ENCODE measurements at regions not wholly inside any gene's neighbourhood (a gene's known extent, or its start where the extent isn't known, plus 50 kb on each side); places are given as distances from the start of the nearest gene placed in this dataset.

DNA sequence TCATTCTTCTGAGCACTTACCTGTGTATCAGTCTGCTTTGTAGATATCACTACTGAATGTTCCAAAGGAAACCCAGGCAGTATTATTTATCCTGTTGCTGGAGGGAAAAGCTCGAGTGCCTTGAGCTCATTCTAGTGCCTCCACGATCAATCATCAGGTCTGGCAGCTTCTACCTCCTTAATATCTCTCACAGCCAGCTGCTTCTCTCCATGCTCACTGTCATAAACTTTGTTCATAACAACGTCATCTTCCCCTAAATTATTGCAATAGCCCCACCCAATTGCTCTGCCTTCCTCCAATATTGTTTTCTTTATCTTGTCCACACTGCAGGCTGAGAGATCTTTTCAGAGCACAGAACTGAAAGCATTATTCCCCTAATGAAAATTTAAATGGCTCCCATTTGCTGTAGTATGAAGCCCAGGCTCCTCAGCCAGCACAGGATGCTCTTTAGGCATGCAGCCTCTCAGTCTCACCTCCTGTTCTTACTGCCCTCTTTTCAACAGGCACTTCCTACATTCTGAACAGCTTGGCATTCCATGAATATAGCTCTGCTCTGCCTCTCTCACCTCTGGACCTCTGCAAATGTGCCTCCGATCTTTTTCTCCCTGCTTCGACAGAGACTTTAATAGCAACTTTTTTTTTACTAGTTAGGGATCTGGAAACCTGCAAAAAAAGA lies 504.2 kb upstream of the IGFBP7 start:
- Histone ChIP-seq H3K9me3 (ENCODE audit: low read depth) (no peaks in the 10 kb centered on the region), H3K27ac (no peak overlapping the region), H3K4me3 (no peak overlapping the region), H3K36me3 (no peaks in the 10 kb centered on the region), H3K4me1 (ENCODE audit: low read depth) (no peaks in the 10 kb centered on the region), H3K27me3 (no peaks in the 10 kb centered on the region)
- DNase-seq (ENCODE audit: low read depth in 1 of 2, low spot score in 1 of 2): no peak
- TF ChIP-seq, protein P1, sequence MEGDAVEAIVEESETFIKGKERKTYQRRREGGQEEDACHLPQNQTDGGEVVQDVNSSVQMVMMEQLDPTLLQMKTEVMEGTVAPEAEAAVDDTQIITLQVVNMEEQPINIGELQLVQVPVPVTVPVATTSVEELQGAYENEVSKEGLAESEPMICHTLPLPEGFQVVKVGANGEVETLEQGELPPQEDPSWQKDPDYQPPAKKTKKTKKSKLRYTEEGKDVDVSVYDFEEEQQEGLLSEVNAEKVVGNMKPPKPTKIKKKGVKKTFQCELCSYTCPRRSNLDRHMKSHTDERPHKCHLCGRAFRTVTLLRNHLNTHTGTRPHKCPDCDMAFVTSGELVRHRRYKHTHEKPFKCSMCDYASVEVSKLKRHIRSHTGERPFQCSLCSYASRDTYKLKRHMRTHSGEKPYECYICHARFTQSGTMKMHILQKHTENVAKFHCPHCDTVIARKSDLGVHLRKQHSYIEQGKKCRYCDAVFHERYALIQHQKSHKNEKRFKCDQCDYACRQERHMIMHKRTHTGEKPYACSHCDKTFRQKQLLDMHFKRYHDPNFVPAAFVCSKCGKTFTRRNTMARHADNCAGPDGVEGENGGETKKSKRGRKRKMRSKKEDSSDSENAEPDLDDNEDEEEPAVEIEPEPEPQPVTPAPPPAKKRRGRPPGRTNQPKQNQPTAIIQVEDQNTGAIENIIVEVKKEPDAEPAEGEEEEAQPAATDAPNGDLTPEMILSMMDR (IDR thresholded peaks at IDR 0.05; ENCODE audit: low read depth, low read length): no peak

DNA sequence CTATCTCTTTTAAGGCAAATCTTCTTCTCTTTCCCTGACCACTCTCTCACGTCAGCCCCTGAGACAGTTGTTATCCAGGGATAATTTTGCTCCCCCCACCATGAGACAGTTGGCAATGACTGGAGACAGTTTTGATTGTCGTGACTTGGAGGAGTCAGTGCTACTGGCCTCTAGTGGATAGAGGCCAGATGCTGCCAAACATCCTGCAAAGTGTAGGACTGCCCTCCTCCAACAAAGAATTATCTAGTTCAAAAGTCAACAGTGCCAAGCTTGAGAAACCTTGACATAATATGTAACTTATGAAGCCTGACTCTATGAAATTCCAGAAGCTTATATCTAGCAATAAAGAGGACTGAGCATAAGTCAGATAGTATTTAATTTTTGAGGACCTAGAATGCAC lies 502.1 kb upstream of the IGFBP7 start:
- DNase-seq (ENCODE audit: low read depth in 1 of 2, low spot score in 1 of 2): no peak
- TF ChIP-seq, protein P1 (IDR thresholded peaks at IDR 0.05; ENCODE audit: low read depth, low read length): no peak
- Histone ChIP-seq H3K9me3 (ENCODE audit: low read depth) (no peaks in the 10 kb centered on the region), H3K27ac (no peak overlapping the region), H3K4me3 (no peak overlapping the region), H3K4me1 (ENCODE audit: low read depth) (no peaks in the 10 kb centered on the region), H3K36me3 (no peaks in the 10 kb centered on the region), H3K27me3 (no peaks in the 10 kb centered on the region)

DNA sequence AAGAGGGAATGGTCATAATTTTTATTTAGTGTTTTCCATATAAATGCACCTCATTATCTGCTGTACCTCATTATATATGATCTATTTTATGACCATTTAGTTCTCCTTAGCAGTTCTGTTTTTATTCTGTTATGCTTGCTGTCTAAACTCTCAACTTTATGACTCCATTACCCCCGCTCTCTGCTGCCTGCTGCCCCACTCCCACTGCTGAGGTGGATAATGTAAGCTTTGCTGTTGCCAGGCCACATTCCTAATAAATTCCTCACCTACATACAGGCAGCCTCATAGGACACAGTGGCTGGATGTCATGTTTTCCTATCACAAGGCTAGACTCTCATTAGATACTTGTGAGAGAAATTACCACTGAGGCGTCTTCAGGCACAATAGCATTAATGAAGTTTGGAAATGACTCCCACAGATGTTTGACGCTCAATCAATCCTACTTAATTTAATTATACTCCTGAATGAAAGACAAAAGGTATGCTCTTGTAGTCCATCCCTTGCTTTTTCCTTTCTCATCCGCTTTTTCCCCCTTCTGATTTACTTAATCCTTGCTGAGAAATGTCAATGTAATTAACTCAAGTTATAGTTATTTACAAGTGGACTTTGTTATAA lies 497.5 kb upstream of the IGFBP7 start:
- no peaks in the 10 kb centered on the region for H3K27me3 ChIP-seq
- no peaks in the 10 kb centered on the region for H3K36me3 ChIP-seq
- no peak overlapping the region for H3K4me3 ChIP-seq
- no peaks in the 10 kb centered on the region for H3K9me3 ChIP-seq (ENCODE audit: low read depth)
- no peaks in the 10 kb centered on the region for H3K4me1 ChIP-seq (ENCODE audit: low read depth)
- H3K27ac ChIP-seq: no peak overlapping the region
- peak in 1 of 2 donors; percentile 32 for DNase-seq (ENCODE audit: low read depth in 1 of 2, low spot score in 1 of 2)
- TF ChIP-seq, protein P1 (IDR thresholded peaks at IDR 0.05; ENCODE audit: low read depth, low read length): no peak

DNA sequence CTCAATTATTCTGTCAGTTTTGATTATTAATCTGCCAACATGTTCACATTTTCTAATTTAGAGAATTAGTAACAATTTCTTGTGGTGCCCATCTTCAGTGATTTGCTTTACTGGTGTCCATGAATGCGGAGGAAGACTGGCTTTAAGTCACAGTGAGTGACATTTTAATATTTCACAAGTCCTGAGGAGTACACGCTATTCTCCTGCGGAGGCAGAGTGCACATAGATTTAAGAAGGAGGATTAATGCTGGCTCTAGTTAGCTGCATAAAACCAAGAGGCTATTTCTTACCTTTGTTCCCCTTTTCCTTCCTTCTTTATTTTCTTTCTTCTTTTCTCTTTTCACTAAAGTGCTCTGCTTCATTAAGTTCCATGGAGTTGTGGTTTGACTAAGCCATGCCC lies 495.2 kb upstream of the IGFBP7 start:
- TF ChIP-seq, protein P1 (IDR thresholded peaks at IDR 0.05; ENCODE audit: low read depth, low read length): no peak
- H3K9me3 ChIP-seq (ENCODE audit: low read depth): no peaks in the 10 kb centered on the region
- DNase-seq (ENCODE audit: low read depth in 1 of 2, low spot score in 1 of 2): no peak
- H3K4me1 ChIP-seq (ENCODE audit: low read depth): no peaks in the 10 kb centered on the region
- no peaks in the 10 kb centered on the region for H3K27me3 ChIP-seq
- H3K4me3 ChIP-seq: no peak overlapping the region
- H3K36me3 ChIP-seq: no peaks in the 10 kb centered on the region
- H3K27ac ChIP-seq: no peak overlapping the region

DNA sequence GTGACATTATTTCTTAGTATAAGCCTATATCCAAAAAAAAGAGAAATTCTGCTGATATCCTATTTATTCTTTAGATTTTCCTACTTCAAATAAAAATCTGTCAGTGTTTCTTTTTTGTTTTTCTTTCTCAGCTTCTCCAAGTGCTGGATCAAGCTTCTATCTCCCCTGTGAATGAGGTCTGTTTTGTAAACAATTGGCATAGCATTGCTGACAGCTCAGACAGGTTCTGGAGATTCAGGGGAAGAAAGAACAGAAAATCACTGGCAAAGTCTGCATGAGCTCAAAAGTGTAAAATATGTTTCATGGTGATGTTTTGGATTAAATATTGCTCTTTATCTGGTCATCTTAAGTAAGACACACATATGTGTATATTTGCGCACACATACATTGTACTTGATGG lies 492.0 kb upstream of the IGFBP7 start:
- H3K9me3 ChIP-seq (ENCODE audit: low read depth): no peaks in the 10 kb centered on the region
- H3K27me3 ChIP-seq: no peaks in the 10 kb centered on the region
- no peaks in the 10 kb centered on the region for H3K4me1 ChIP-seq (ENCODE audit: low read depth)
- DNase-seq (ENCODE audit: low read depth in 1 of 2, low spot score in 1 of 2): no peak
- H3K27ac ChIP-seq: no peak overlapping the region
- H3K36me3 ChIP-seq: no peaks in the 10 kb centered on the region
- TF ChIP-seq, protein P1 (IDR thresholded peaks at IDR 0.05; ENCODE audit: low read depth, low read length): no peak
- H3K4me3 ChIP-seq: no peak overlapping the region

Measured in cardiac muscle cell (in vitro differentiated cells and primary cell).